Adipocyte (in vitro differentiated cells): ENCODE measurements at regions not wholly inside any gene's neighbourhood (a gene's known extent, or its start where the extent isn't known, plus 50 kb on each side); places are given as distances from the start of the nearest gene placed in this dataset.

ENCODE experiments used
- DNase-seq: peaks from one replicate; pipeline ENCODE4 v3.0.0-alpha.2; 2015; ENCODE audit warnings: low read depth
- H3K27me3 ChIP-seq: replicated peaks from 2 replicates; pipeline ENCODE4 v1.7.0; 2013; ENCODE audit warnings: mild to moderate bottlenecking, low read length, moderate library complexity; ENCODE audit not compliant: control insufficient read depth, insufficient read depth
- H3K36me3 ChIP-seq: 2 replicates; pipeline ENCODE4 v1.7.0; 2013; ENCODE audit warnings: low read length, mild to moderate bottlenecking, moderate library complexity; ENCODE audit not compliant: control insufficient read depth, insufficient read depth, severe bottlenecking
- H3K4me1 ChIP-seq: 2 replicates; pipeline ENCODE4 v1.7.0; 2013; ENCODE audit warnings: mild to moderate bottlenecking, low read length, moderate library complexity; ENCODE audit not compliant: control insufficient read depth, insufficient read depth
- H3K4me3 ChIP-seq: 2 replicates; pipeline ENCODE4 v1.7.0; 2013; ENCODE audit warnings: mild to moderate bottlenecking, low read length, moderate library complexity
- H3K9ac ChIP-seq: 2 replicates; pipeline ENCODE4 v1.7.0; 2013; ENCODE audit warnings: mild to moderate bottlenecking, low read length, moderate library complexity
- H3K9me3 ChIP-seq: 2 replicates; pipeline ENCODE4 v1.7.0; 2013; ENCODE audit warnings: mild to moderate bottlenecking, low read length, moderate library complexity; ENCODE audit not compliant: control insufficient read depth

GRCh38 chr3:31147550-31147949 lies 253.1 kb upstream of the GADL1 start:
- DNase-seq = no peak
- H3K4me1 ChIP-seq = no peaks in the 10 kb centered on the region
- no peak overlapping the region for H3K9ac ChIP-seq
- no peaks in the 10 kb centered on the region for H3K36me3 ChIP-seq
- H3K27me3 ChIP-seq = no peaks in the 10 kb centered on the region
- peaks cover 9% of the 10 kb centered on the region for H3K9me3 ChIP-seq
- no peak overlapping the region for H3K4me3 ChIP-seq

GRCh38 chr3:31157047-31157694 lies 262.7 kb upstream of the GADL1 start:
- no peak overlapping the region for H3K9ac ChIP-seq
- H3K4me1 ChIP-seq = peaks cover 23% of the 10 kb centered on the region
- H3K36me3 ChIP-seq = no peaks in the 10 kb centered on the region
- no peaks in the 10 kb centered on the region for H3K9me3 ChIP-seq
- DNase-seq = no peak
- no peak overlapping the region for H3K4me3 ChIP-seq
- H3K27me3 ChIP-seq = no peaks in the 10 kb centered on the region

GRCh38 chr3:31157893-31158620 lies 263.6 kb upstream of the GADL1 start:
- Histone ChIP-seq H3K9ac (no peak overlapping the region), H3K4me3 (no peak overlapping the region), H3K9me3 (no peaks in the 10 kb centered on the region), H3K27me3 (no peaks in the 10 kb centered on the region), H3K4me1 (peaks cover 23% of the 10 kb centered on the region), H3K36me3 (no peaks in the 10 kb centered on the region)
- peak; percentile 38 for DNase-seq

GRCh38 chr3:31159331-31160039 lies 265.0 kb upstream of the GADL1 start:
- Histone ChIP-seq H3K9ac (no peak overlapping the region), H3K9me3 (no peaks in the 10 kb centered on the region), H3K4me1 (peaks cover 23% of the 10 kb centered on the region), H3K27me3 (no peaks in the 10 kb centered on the region), H3K4me3 (no peak overlapping the region), H3K36me3 (no peaks in the 10 kb centered on the region)
- DNase-seq = peak; percentile 55

GRCh38 chr3:31161889-31162288 lies 267.4 kb upstream of the GADL1 start:
- Histone ChIP-seq H3K27me3 (no peaks in the 10 kb centered on the region), H3K36me3 (no peaks in the 10 kb centered on the region), H3K9me3 (no peaks in the 10 kb centered on the region), H3K9ac (no peak overlapping the region), H3K4me1 (peaks cover 37% of the 10 kb centered on the region), H3K4me3 (no peak overlapping the region)
- DNase-seq = no peak

- Histone ChIP-seq H3K9me3 (no peaks in the 10 kb centered on the region), H3K4me1 (peaks cover 20% of the 10 kb centered on the region)
Measured at GRCh38 chr3:31164381-31164780, 269.9 kb upstream of the GADL1 start.

GRCh38 chr3:31165399-31165860 lies 271.0 kb upstream of the GADL1 start:
- DNase-seq = no peak

More at GRCh38 chr3:31164381-31164780, 269.9 kb upstream of the GADL1 start:
- no peaks in the 10 kb centered on the region for H3K27me3 ChIP-seq
- DNase-seq = no peak
- H3K36me3 ChIP-seq = no peaks in the 10 kb centered on the region
- no peak overlapping the region for H3K9ac ChIP-seq
- no peak overlapping the region for H3K4me3 ChIP-seq

GRCh38 chr3:31166249-31166885 lies 271.9 kb upstream of the GADL1 start:
- Histone ChIP-seq H3K9me3 (no peaks in the 10 kb centered on the region), H3K36me3 (no peaks in the 10 kb centered on the region), H3K4me1 (peaks cover 25% of the 10 kb centered on the region), H3K27me3 (no peaks in the 10 kb centered on the region), H3K9ac (peak overlapping the region; percentile 1), H3K4me3 (peak overlapping the region; percentile 0)
- DNase-seq = peak; percentile 62

More at GRCh38 chr3:31165399-31165860, 271.0 kb upstream of the GADL1 start:
- H3K4me1 ChIP-seq = peaks cover 18% of the 10 kb centered on the region
- H3K9ac ChIP-seq = peak overlapping the region; percentile 50
- H3K4me3 ChIP-seq = no peak overlapping the region
- H3K9me3 ChIP-seq = no peaks in the 10 kb centered on the region
- no peaks in the 10 kb centered on the region for H3K27me3 ChIP-seq
- no peaks in the 10 kb centered on the region for H3K36me3 ChIP-seq

GRCh38 chr3:31167666-31168065 lies 273.2 kb upstream of the GADL1 start:
- Histone ChIP-seq H3K36me3 (no peaks in the 10 kb centered on the region), H3K4me1 (peaks cover 31% of the 10 kb centered on the region), H3K4me3 (no peak overlapping the region), H3K9ac (no peak overlapping the region), H3K9me3 (no peaks in the 10 kb centered on the region), H3K27me3 (no peaks in the 10 kb centered on the region)
- DNase-seq = no peak

GRCh38 chr3:31170932-31171670 lies 276.6 kb upstream of the GADL1 start:
- Histone ChIP-seq H3K27me3 (no peaks in the 10 kb centered on the region), H3K4me3 (no peak overlapping the region), H3K36me3 (no peaks in the 10 kb centered on the region), H3K4me1 (peaks cover 22% of the 10 kb centered on the region), H3K9ac (peak overlapping the region; percentile 56), H3K9me3 (no peaks in the 10 kb centered on the region)
- DNase-seq = peak; percentile 66
